ENCODE measurements at regions not wholly inside any gene's neighbourhood (a gene's known extent, or its start where the extent isn't known, plus 50 kb on each side); places are given as distances from the start of the nearest gene placed in this dataset.
A peak's percentile ranks its signal among the peaks of the same experiment; 100 is the strongest.
"Not testable (repeated sequence)": the region's sequence is repeated elsewhere in the genome, so short reads cannot be mapped to it uniquely, and the experiment has no call there.

DNA sequence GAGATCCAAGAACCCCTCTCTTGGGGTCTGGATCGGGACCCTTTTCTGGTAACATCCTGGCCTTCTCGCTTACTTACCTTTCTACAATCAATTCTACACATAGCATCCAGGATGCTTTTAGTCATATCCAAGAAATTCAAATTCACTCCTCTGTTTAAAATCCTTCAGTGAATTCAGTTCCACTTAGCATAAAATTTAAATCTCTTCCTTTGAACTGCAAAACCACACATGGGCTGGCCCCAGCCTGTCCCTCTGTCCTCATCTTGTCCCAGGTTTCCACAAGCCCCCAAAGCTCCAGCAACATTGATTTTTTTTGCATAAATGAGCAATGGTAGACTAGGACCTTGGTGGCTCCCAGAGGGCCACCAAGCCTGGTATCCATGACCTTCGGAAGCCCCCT is 96.4 kb upstream of the C16orf82 start:
- no peak for DNase-seq

- peak in 4 of 56 donors; percentile 4 to 9 (median 8) for DNase-seq
These were observed 89.9 kb upstream of the C16orf82 start for GRCh38 chr16:26976873-26977272.

- DNase-seq, result peak in 7 of 56 donors; percentile 3 to 35 (median 16)
These were observed 85.3 kb upstream of the C16orf82 start for GRCh38 chr16:26981266-26981938.

- DNase-seq, result no peak
These were observed 84.3 kb upstream of the C16orf82 start for GRCh38 chr16:26982422-26982821.

DNA sequence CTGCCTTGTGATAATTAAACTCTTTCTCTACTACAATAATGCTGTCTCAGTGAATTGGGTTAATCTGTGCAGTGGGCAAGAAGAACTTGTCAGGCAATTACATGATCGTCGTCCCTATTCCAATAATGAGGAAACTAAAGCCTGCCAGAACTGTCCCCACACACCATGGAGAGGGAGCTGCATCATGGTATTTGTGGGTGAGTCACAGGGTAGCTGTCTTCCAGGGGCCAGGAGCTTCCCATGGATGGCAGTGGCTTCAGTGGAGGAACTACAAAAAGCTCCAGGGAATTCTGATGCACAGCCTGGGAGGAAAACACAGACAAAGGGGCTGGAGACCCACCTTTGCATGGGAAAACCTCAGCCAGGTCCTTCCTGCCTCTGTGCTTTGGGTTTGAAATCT is 83.3 kb upstream of the C16orf82 start:
- DNase-seq, result no peak

DNA sequence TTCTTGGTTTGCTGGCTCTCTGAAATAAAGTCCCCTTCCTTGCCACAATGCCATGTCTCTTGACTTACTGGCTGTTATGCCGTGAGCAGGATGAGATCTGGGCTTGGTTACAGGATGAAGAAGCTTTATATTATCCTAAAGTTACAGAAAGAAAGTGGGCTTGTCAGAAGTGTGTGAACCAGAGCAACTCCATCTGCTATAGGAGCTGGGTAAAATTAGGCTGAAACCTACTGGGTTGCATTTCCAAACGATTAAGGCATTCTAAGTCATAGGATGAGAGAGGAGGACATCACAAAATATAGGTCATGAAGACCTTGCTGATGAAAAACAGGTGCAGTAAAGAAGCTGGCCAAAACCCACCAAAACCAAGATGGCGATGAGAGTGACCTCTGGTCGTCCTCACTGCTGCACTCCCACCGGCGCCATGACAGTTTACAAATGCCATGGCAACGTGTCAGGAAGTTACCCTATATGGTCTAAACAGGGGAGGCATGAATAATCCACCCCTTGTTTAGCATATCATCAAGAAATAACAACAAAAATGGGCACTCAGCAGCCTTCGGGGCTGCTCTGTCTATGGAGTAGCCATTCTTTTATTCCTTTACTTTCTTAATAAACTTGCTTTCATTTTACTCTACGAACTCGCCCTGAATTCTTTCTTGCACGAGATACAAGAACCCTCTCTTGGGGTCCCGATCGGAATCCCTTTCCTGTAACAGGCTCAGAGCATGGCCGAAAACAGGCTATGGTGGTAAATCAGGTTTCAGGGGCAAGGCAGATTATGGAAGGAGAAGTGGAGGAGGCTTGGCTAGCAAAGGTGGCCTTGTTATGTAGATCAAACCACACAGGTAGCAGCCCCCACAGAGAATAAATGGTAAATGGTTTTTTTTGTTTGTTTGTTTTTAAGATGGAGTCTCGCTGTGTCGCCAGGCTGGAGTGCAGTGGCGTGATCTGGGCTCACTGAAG is 81.3 kb upstream of the C16orf82 start:
- DNase-seq, result no peak

GRCh38 chr16:26987597-26988010 is 79.1 kb upstream of the C16orf82 start:
- no peak for DNase-seq

- no peak for DNase-seq
These were observed 78.5 kb upstream of the C16orf82 start for GRCh38 chr16:26988186-26988585.

- DNase-seq, result not testable (repeated sequence)
These were observed 76.2 kb upstream of the C16orf82 start for GRCh38 chr16:26990384-26991120.

DNA sequence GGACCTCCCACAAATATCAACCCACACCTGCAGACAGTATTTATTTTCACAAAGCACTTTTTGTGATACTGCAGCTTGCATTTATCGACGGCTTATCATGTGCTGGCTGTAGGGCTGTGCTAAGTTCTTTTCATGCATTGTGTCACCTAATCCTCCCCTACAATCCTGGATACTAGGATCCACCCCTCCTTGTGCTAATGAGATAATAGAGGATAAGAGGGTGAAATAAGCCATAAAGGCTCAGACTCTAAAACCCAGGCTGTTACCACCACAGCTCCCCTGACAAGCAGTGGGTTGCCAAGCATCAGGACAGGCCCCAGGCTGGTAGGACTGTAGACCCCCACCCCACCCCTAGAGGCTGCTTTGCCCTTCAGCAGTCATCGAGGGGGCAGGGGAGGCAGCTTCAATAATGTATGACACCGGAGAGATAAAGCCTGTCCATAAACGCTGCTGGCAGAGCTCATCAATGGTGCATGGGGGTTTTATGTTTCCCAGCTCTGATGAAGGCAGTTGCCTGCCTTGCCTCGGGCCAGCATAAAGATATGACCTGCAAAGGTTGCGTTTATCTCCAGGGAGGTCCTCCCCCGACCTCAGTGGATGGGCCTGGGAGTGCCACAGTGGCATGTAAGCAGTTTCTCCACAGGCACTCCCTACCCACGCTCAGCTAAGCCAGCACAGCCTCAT is 73.9 kb upstream of the C16orf82 start:
- DNase-seq, result no peak

DNA sequence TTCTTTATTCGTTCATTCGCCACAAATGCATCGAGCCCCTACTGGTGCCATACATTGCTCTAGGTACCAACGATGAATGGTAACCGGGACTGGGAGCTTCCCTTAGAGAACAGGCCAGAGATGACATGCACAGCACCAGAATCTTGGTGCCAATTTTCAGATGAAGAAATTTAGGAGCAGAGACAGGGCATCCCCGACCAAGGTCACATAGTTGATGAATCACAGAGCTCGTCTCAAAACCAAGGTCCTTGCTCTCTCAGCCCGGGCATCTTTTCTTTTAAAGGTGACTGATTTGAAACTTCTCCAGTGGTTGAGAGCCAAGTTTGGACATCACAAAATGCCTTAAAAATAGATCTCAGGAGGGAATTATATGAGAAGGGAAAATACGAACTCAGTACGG is 73.2 kb upstream of the C16orf82 start:
- no peak for DNase-seq

DNA sequence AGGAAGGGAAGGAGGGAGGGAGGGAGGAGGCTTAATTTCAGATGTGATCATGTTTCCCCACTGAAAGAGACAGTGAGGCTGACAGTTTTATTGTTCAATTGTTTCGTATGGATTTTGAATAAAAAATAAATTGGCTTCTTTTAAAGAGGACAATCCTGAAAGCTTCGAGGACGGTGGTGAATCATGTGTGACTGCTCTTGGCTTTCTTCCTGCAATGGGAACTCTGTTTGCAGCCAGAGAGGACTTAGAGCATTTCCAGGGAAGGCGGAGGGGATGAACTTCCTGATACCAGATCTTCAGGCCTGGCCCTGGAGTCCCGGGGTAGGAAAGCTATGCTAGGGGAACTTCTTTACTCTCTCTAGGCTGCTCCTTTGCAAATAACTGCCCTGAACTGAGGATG is 72.8 kb upstream of the C16orf82 start:
- DNase-seq, result no peak

- DNase-seq, result no peak
These were observed 71.2 kb upstream of the C16orf82 start for GRCh38 chr16:26995522-26995921.

DNA sequence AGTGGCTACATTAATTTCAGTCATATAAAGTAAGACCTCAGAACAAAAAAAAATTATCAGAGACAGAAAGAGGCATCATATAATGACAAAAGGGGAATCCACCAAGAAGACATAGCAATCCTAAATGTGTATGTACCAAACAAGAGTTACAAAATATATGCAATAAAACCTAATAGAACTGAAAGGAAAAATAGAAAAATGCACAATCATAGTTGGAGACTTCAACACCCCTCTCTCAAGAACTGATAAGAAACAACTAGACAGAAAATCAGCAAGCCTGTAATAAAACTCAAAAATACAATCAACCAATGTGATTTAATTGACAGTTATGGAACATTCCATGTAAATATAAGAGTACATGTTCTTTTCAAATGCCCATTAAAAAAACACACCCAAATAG is 61.3 kb upstream of the C16orf82 start:
- DNase-seq, result no peak

Measured in nucleus accumbens (tissue), 56 donors.